Mammary epithelial cell (primary cell): ENCODE measurements at regions not wholly inside any gene's neighbourhood (a gene's known extent, or its start where the extent isn't known, plus 50 kb on each side); places are given as distances from the start of the nearest gene placed in this dataset.

ENCODE experiments used
- EZH2 ChIP-seq: IDR thresholded peaks from 2 replicates; pipeline ENCODE4 v1.6.1; 2012; ENCODE audit warnings: low read length, inconsistent platforms, borderline replicate concordance
- TF ChIP-seq, protein P1 (sequence below), 2 donors: IDR thresholded peaks in 1 of 2; conservative IDR thresholded peaks in 1 of 2; 2 replicates each; pipeline ENCODE4 v1.5.1; 2011 to 2012; ENCODE audit warnings: inconsistent platforms in 2 of 2, low read length in 2 of 2, mild to moderate bottlenecking in 2 of 2, control low read depth in 1 of 2, low read depth in 1 of 2; ENCODE audit not compliant: insufficient read depth in 1 of 2; ENCODE audit errors: extremely low read depth in 1 of 2

DNA sequence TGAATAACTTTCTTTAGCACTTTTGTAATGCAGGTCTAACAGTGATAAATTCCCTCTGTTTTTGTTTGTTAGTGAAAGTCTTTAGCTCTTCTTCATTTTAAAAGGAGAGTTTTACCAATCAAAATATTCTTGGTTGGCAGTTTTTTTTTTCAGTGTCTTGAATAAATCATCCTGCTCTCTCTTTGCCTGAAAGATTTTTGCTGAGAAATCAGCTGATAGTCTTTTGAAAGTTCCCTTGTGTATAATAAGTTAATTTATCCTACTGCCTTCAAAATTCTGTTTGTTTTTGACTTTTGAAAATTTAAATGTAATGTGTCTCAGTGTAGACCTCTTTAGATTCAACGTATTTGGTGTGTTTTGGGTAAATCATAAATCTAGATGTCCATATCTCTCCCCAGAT lies 205.7 kb upstream of the NXPH2 start:
- TF ChIP-seq, protein P1, sequence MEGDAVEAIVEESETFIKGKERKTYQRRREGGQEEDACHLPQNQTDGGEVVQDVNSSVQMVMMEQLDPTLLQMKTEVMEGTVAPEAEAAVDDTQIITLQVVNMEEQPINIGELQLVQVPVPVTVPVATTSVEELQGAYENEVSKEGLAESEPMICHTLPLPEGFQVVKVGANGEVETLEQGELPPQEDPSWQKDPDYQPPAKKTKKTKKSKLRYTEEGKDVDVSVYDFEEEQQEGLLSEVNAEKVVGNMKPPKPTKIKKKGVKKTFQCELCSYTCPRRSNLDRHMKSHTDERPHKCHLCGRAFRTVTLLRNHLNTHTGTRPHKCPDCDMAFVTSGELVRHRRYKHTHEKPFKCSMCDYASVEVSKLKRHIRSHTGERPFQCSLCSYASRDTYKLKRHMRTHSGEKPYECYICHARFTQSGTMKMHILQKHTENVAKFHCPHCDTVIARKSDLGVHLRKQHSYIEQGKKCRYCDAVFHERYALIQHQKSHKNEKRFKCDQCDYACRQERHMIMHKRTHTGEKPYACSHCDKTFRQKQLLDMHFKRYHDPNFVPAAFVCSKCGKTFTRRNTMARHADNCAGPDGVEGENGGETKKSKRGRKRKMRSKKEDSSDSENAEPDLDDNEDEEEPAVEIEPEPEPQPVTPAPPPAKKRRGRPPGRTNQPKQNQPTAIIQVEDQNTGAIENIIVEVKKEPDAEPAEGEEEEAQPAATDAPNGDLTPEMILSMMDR (conservative IDR thresholded peaks at IDR 0.05 in 1 of 2, IDR thresholded peaks at IDR 0.05 in 1 of 2; ENCODE audit: extremely low read depth in 1 of 2, insufficient read depth in 1 of 2, low read depth in 1 of 2, low read length in 2 of 2) = no peak
- no peak for TF ChIP-seq EZH2
